Urothelium cell line (cell line): ENCODE measurements at regions not wholly inside any gene's neighbourhood (a gene's known extent, or its start where the extent isn't known, plus 50 kb on each side); places are given as distances from the start of the nearest gene placed in this dataset.
"Not testable (repeated sequence)": the region's sequence is repeated elsewhere in the genome, so short reads cannot be mapped to it uniquely, and the experiment has no call there.

ENCODE experiments used
- DNase-seq: peaks from one replicate; pipeline ENCODE4 v3.0.0; 2011; ENCODE audit warnings: low spot score, mixed read lengths
- FAIRE-seq: peaks from 2 replicates; lab custom pipeline; 2011; peaks lifted over from hg19 to GRCh38; lab: Jason Lieb, UNC

- FAIRE-seq, result no peak
- DNase-seq, result no peak
Observed at GRCh38 chr6:18527836-18528743, 140.9 kb downstream of the RNF144B start.

GRCh38 chr6:18530201-18530600, 143.1 kb downstream of the RNF144B start:
- DNase-seq, result no peak
- no peak for FAIRE-seq

- no peak for DNase-seq
- no peak for FAIRE-seq
Observed at GRCh38 chr6:18532139-18532538, 145.0 kb downstream of the RNF144B start.

GRCh38 chr6:18533793-18534192, 146.6 kb downstream of the RNF144B start:
- no peak for FAIRE-seq

GRCh38 chr6:18536591-18537055, 149.5 kb downstream of the RNF144B start:
- DNase-seq (no peak), FAIRE-seq (no peak)

More at GRCh38 chr6:18533793-18534192, 146.6 kb downstream of the RNF144B start:
- peak; percentile 20 for DNase-seq

GRCh38 chr6:18538315-18538714, 151.2 kb downstream of the RNF144B start:
- FAIRE-seq, result no peak
- no peak for DNase-seq

GRCh38 chr6:18543051-18543450, 155.9 kb downstream of the RNF144B start:
- no peak for FAIRE-seq
- no peak for DNase-seq

- not testable (repeated sequence) for FAIRE-seq
Observed at GRCh38 chr6:18545142-18545541, 158.0 kb downstream of the RNF144B start.

GRCh38 chr6:18545726-18546125, 158.6 kb downstream of the RNF144B start:
- DNase-seq, result no peak
- FAIRE-seq, result no peak

More at GRCh38 chr6:18545142-18545541, 158.0 kb downstream of the RNF144B start:
- not testable (repeated sequence) for DNase-seq

- FAIRE-seq (no peak), DNase-seq (no peak)
Observed at GRCh38 chr6:18550119-18550518, 163.0 kb downstream of the RNF144B start.

GRCh38 chr6:18551228-18551627, 164.1 kb downstream of the RNF144B start:
- no peak for DNase-seq

GRCh38 chr6:18555750-18556149, 168.6 kb downstream of the RNF144B start:
- no peak for DNase-seq
- FAIRE-seq, result no peak

More at GRCh38 chr6:18551228-18551627, 164.1 kb downstream of the RNF144B start:
- FAIRE-seq, result no peak

GRCh38 chr6:18561037-18561750, 174.0 kb downstream of the RNF144B start:
- FAIRE-seq, result no peak
- DNase-seq, result no peak

GRCh38 chr6:18562726-18563125, 175.6 kb downstream of the RNF144B start:
- DNase-seq (no peak), FAIRE-seq (no peak)

- FAIRE-seq, result no peak
- no peak for DNase-seq
Observed at GRCh38 chr6:18564775-18565174, 177.6 kb downstream of the RNF144B start.

GRCh38 chr6:18565231-18565630, 178.1 kb downstream of the RNF144B start:
- DNase-seq (no peak), FAIRE-seq (no peak)

GRCh38 chr6:18567380-18567779, 180.2 kb downstream of the RNF144B start:
- DNase-seq (no peak), FAIRE-seq (no peak)

- no peak for DNase-seq
- FAIRE-seq, result no peak
Observed at GRCh38 chr6:18577491-18577890, 190.3 kb downstream of the RNF144B start.

GRCh38 chr6:18579166-18579565, 192.0 kb downstream of the RNF144B start:
- FAIRE-seq, result no peak
- no peak for DNase-seq

GRCh38 chr6:18579869-18580268, 192.7 kb downstream of the RNF144B start:
- FAIRE-seq (no peak), DNase-seq (no peak)

- DNase-seq (no peak), FAIRE-seq (no peak)
Observed at GRCh38 chr6:18584372-18584771, 197.2 kb downstream of the RNF144B start.
